HUES6 (cell line): ENCODE measurements at regions not wholly inside any gene's neighbourhood (a gene's known extent, or its start where the extent isn't known, plus 50 kb on each side); places are given as distances from the start of the nearest gene placed in this dataset.
"Not testable (repeated sequence)": the region's sequence is repeated elsewhere in the genome, so short reads cannot be mapped to it uniquely, and the experiment has no call there.

Source experiments
- H3K27ac ChIP-seq: 2 replicates; pipeline ENCODE4 v1.7.0; 2013; ENCODE audit warnings: low read depth, mild to moderate bottlenecking, low read length, inconsistent platforms
- H3K27me3 ChIP-seq: 2 replicates; pipeline ENCODE4 v1.6.1; 2013; ENCODE audit warnings: low read length; ENCODE audit not compliant: control insufficient read depth, insufficient read depth
- H3K36me3 ChIP-seq: 2 replicates; pipeline ENCODE4 v1.6.1; 2013; ENCODE audit warnings: low read length; ENCODE audit not compliant: control insufficient read depth, insufficient read depth
- H3K4me1 ChIP-seq: 2 replicates; pipeline ENCODE4 v1.6.1; 2013; ENCODE audit warnings: low read length; ENCODE audit not compliant: control insufficient read depth, insufficient read depth
- H3K4me3 ChIP-seq: 2 replicates; pipeline ENCODE4 v1.5.1; 2013; ENCODE audit warnings: low read depth, low read length
- H3K9ac ChIP-seq: one replicate; pipeline ENCODE4 v1.6.1; 2013; ENCODE audit warnings: mild to moderate bottlenecking, low read length
- H3K9me3 ChIP-seq: 2 replicates; pipeline ENCODE4 v1.6.1; 2013; ENCODE audit warnings: low read depth, low read length; ENCODE audit not compliant: control insufficient read depth, insufficient read depth

DNA sequence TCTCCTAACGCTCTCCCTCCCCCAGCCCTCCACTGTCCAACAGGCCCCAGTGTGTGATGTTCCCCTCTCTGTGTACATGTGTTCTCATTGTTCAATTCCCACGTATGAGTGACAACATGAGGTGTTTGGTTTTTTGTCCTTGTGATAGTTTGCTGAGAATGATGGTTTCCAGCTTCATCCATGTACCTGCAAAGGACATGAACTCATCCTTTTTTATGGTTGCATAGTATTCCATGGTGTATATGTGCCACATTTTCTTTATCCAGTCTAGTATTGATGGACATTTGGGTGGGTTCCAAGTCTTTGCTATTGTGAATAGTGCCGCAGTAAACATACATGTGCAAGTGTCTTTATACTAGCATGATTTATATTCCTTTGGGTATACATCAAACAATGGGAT, 347.4 kb downstream of the MAGEE1 start:
- H3K9me3 ChIP-seq, H3K36me3 ChIP-seq, H3K9ac ChIP-seq, H3K27ac ChIP-seq, H3K27me3 ChIP-seq, H3K4me3 ChIP-seq, H3K4me1 ChIP-seq: not testable (repeated sequence)

- Histone ChIP-seq H3K4me3 (no peak overlapping the region), H3K4me1 (no peaks in the 10 kb centered on the region), H3K27me3 (no peaks in the 10 kb centered on the region), H3K9ac (no peak overlapping the region), H3K9me3 (peaks cover 53% of the 10 kb centered on the region; the same call in 1 of the 2 replicates), H3K36me3 (no peaks in the 10 kb centered on the region), H3K27ac (no peak overlapping the region)
These were observed 368.8 kb downstream of the MAGEE1 start for GRCh38 chrX:76796311-76796710.

DNA sequence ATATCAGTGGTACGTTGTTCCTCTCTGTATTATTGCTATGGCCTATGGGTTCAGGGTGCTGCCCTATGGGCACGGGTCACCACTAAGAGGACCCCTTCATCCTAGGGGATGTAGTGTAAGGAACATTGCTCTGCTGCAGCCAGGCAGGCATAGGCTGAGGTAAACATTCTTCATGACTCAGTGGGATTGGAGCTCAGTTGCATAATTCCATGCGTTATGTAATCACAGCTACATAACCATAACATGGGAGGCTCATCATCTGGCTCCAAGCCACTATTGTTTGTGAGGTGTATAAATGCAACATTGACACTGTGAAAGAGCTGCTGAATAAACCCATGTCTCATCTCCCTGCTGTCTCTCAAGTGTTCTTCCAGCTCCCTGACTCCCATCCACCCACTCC, 375.2 kb downstream of the MAGEE1 start:
- H3K27me3 ChIP-seq, result no peaks in the 10 kb centered on the region
- H3K9me3 ChIP-seq, result peaks cover 62% of the 10 kb centered on the region; the same call in 1 of the 2 replicates

DNA sequence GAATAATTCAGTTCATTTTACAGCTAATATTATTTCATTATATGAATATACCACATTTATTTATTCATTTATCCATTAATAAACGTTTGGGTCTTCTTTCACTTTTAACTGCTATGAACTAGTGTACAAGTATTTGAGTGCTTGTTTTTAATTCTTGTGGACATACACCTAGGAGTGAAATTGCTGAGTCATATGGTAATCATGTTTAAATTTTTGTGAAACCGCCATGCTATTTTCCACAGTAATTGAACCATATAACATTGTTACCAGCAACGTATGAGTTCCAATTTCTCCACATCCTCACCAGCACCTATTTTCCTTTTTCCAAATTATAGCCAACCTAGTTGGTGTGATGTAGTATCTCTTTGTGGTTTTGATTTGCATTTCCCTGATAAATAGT, 388.2 kb downstream of the MAGEE1 start:
- H3K4me3 ChIP-seq, result no peak overlapping the region

More for the DNA sequence above, 375.2 kb downstream of the MAGEE1 start:
- H3K27ac ChIP-seq, result no peak overlapping the region
- no peak overlapping the region for H3K4me3 ChIP-seq
- H3K9ac ChIP-seq, result no peak overlapping the region
- H3K36me3 ChIP-seq, result no peaks in the 10 kb centered on the region
- H3K4me1 ChIP-seq, result no peaks in the 10 kb centered on the region

GRCh38 chrX:76817279-76817678, 389.8 kb downstream of the MAGEE1 start:
- not testable (repeated sequence) for H3K27me3 ChIP-seq, H3K36me3 ChIP-seq, H3K9ac ChIP-seq, H3K4me3 ChIP-seq, H3K4me1 ChIP-seq, H3K9me3 ChIP-seq, H3K27ac ChIP-seq

More for the DNA sequence above, 388.2 kb downstream of the MAGEE1 start:
- H3K4me1 ChIP-seq, result no peaks in the 10 kb centered on the region
- H3K36me3 ChIP-seq, result no peaks in the 10 kb centered on the region
- H3K27ac ChIP-seq, result no peak overlapping the region
- H3K9me3 ChIP-seq, result no peaks in the 10 kb centered on the region; the same call in 1 of the 2 replicates
- H3K9ac ChIP-seq, result no peak overlapping the region
- no peaks in the 10 kb centered on the region for H3K27me3 ChIP-seq

- Histone ChIP-seq H3K9ac (no peak overlapping the region), H3K4me1 (no peaks in the 10 kb centered on the region), H3K27ac (no peak overlapping the region), H3K36me3 (no peaks in the 10 kb centered on the region), H3K9me3 (peaks cover 7% of the 10 kb centered on the region; the same call in 1 of the 2 replicates), H3K27me3 (no peaks in the 10 kb centered on the region), H3K4me3 (no peak overlapping the region)
These were observed 393.8 kb downstream of the MAGEE1 start for GRCh38 chrX:76821276-76821675.

GRCh38 chrX:76827672-76828071, 400.2 kb downstream of the MAGEE1 start:
- Histone ChIP-seq H3K9ac (no peak overlapping the region), H3K36me3 (no peaks in the 10 kb centered on the region), H3K27ac (no peak overlapping the region), H3K9me3 (peaks cover 4% of the 10 kb centered on the region; the same call in 1 of the 2 replicates), H3K4me1 (no peaks in the 10 kb centered on the region), H3K4me3 (no peak overlapping the region), H3K27me3 (no peaks in the 10 kb centered on the region)

- not testable (repeated sequence) for H3K27me3 ChIP-seq, H3K4me3 ChIP-seq, H3K27ac ChIP-seq, H3K4me1 ChIP-seq, H3K36me3 ChIP-seq
- Histone ChIP-seq H3K9me3 (peaks cover 13% of the 10 kb centered on the region), H3K9ac (peak overlapping the region; percentile 26)
These were observed 413.4 kb downstream of the MAGEE1 start for GRCh38 chrX:76840902-76841301.

DNA sequence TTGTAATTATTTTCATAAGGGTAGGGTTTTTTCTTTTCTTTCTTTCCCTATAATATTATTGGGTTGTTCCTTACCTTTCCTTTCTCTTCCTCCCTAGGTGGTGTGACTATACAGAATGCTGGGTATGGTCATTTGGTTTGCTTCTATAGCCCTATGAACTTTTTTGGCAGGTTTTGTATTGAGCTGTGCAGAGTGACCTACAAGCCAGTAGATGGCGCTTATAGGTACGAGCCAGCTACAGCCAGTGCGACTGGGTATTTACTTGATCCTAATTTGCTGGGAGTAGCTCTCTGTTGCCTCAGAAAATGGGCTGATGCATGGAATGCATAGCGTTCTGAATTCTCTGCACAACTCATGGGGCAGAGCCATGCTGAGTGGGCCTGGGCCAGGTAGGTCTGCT, 423.3 kb downstream of the MAGEE1 start:
- H3K4me3 ChIP-seq, result no peak overlapping the region
- H3K4me1 ChIP-seq, result no peaks in the 10 kb centered on the region
- H3K9ac ChIP-seq, result no peak overlapping the region
- H3K27me3 ChIP-seq, result no peaks in the 10 kb centered on the region
- no peaks in the 10 kb centered on the region for H3K36me3 ChIP-seq
- H3K9me3 ChIP-seq, result peaks cover 45% of the 10 kb centered on the region
- no peak overlapping the region for H3K27ac ChIP-seq

- Histone ChIP-seq H3K9me3 (peaks cover 32% of the 10 kb centered on the region; the same call in 1 of the 2 replicates), H3K4me3 (no peak overlapping the region), H3K27ac (no peak overlapping the region), H3K27me3 (no peaks in the 10 kb centered on the region; the same call in 1 of the 2 replicates), H3K4me1 (no peaks in the 10 kb centered on the region), H3K9ac (no peak overlapping the region), H3K36me3 (no peaks in the 10 kb centered on the region)
These were observed 435.0 kb downstream of the MAGEE1 start for GRCh38 chrX:76862509-76862908.

- no peak overlapping the region for H3K27ac ChIP-seq
- no peaks in the 10 kb centered on the region for H3K36me3 ChIP-seq
- H3K27me3 ChIP-seq, result no peaks in the 10 kb centered on the region
- no peaks in the 10 kb centered on the region for H3K4me1 ChIP-seq
- H3K9ac ChIP-seq, result no peak overlapping the region
- peaks cover 21% of the 10 kb centered on the region; the same call in 1 of the 2 replicates for H3K9me3 ChIP-seq
- no peak overlapping the region for H3K4me3 ChIP-seq
These were observed 466.4 kb downstream of the MAGEE1 start for GRCh38 chrX:76893930-76894329.

DNA sequence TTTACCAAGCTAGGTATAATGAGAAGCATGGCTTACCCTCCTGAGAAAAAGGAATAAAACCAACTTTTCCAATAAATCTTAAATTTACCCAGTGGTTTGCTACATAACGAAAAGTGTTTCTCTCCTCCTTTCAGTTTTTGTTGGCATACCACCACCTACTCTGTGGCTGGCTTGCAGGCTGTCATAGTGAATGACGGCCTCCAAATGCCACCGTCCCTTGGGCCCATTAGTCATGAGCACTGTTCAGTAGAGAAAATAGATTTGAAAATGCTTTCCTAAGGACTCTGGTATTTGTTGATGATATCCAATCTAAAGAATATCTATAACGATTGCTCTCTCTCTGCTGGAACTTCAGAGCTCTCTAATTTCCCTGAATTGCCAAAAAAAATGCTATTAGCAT, 488.3 kb downstream of the MAGEE1 start:
- Histone ChIP-seq H3K27ac (no peak overlapping the region), H3K4me3 (no peak overlapping the region), H3K9me3 (peaks cover 27% of the 10 kb centered on the region), H3K27me3 (no peaks in the 10 kb centered on the region), H3K36me3 (no peaks in the 10 kb centered on the region), H3K9ac (no peak overlapping the region), H3K4me1 (no peaks in the 10 kb centered on the region)
